ENCODE measurements at regions not wholly inside any gene's neighbourhood (a gene's known extent, or its start where the extent isn't known, plus 50 kb on each side); places are given as distances from the start of the nearest gene placed in this dataset.

- TF ChIP-seq HOXB13 (CRISPR knock-in tag; IDR thresholded peaks at IDR 0.05; ENCODE audit: low read depth) (no peak), ZNF302 (CRISPR knock-in tag; IDR thresholded peaks at IDR 0.05) (no peak)
- TF ChIP-seq, protein P1, sequence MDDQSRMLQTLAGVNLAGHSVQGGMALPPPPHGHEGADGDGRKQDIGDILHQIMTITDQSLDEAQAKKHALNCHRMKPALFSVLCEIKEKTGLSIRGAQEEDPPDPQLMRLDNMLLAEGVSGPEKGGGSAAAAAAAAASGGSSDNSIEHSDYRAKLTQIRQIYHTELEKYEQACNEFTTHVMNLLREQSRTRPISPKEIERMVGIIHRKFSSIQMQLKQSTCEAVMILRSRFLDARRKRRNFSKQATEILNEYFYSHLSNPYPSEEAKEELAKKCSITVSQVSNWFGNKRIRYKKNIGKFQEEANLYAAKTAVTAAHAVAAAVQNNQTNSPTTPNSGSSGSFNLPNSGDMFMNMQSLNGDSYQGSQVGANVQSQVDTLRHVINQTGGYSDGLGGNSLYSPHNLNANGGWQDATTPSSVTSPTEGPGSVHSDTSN (IDR thresholded peaks at IDR 0.05) = no peak
These were observed 83.0 kb downstream of the RSL24D1 start (continued) for GRCh38 chr15:55113736-55114135.

- no peaks in the 10 kb centered on the region for H3K4me1 ChIP-seq
- no peak for FAIRE-seq
- no peak overlapping the region for H3K4me2 ChIP-seq
- no peak overlapping the region for H3K27ac ChIP-seq
- ChIA-PET CTCF (interaction anchor here (1.3 to 1.5 kb wide), 2 partner anchors 8 to 56 kb away, joined by 4 read pairs; no protein-coding TSS in a partner anchor), POLR2A (no interaction called here)
- TF ChIP-seq RAD21 (conservative IDR thresholded peaks at IDR 0.05 in 1 of 2, IDR thresholded peaks at IDR 0.05 in 1 of 2) = no peak
- no peak for TF ChIP-seq HEYL (CRISPR knock-in tag; IDR thresholded peaks at IDR 0.05)
- no peak for TF ChIP-seq NFE2L2 (conservative IDR thresholded peaks at IDR 0.05; ENCODE audit: low read length)
- no peak for TF ChIP-seq FOSL2 (IDR thresholded peaks at IDR 0.05)
- TF ChIP-seq FOSL2 (CRISPR knock-in tag; IDR thresholded peaks at IDR 0.05) = no peak
- no peak for TF ChIP-seq KDM5A (IDR thresholded peaks at IDR 0.05)
- no peak for TF ChIP-seq ATOH8 (CRISPR knock-in tag; IDR thresholded peaks at IDR 0.05; ENCODE audit: low read depth)
- no peak for TF ChIP-seq MAFK (IDR thresholded peaks at IDR 0.05; ENCODE audit: partially characterized antibody)
- TF ChIP-seq, protein P2, sequence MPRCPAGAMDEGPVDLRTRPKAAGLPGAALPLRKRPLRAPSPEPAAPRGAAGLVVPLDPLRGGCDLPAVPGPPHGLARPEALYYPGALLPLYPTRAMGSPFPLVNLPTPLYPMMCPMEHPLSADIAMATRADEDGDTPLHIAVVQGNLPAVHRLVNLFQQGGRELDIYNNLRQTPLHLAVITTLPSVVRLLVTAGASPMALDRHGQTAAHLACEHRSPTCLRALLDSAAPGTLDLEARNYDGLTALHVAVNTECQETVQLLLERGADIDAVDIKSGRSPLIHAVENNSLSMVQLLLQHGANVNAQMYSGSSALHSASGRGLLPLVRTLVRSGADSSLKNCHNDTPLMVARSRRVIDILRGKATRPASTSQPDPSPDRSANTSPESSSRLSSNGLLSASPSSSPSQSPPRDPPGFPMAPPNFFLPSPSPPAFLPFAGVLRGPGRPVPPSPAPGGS (IDR thresholded peaks at IDR 0.05) = no peak
- TF ChIP-seq FOXS1 (CRISPR knock-in tag; IDR thresholded peaks at IDR 0.05) = no peak
- TF ChIP-seq PHF8 (IDR thresholded peaks at IDR 0.05; ENCODE audit: borderline replicate concordance, low read depth) = no peak
- TF ChIP-seq NR3C1 (IDR thresholded peaks at IDR 0.05) = no peak
- no peak for TF ChIP-seq ZSCAN20 (CRISPR knock-in tag; IDR thresholded peaks at IDR 0.05)
- TF ChIP-seq TFCP2L1 (CRISPR knock-in tag; IDR thresholded peaks at IDR 0.05) = no peak
- no peak for TF ChIP-seq FOSB (CRISPR knock-in tag; IDR thresholded peaks at IDR 0.05)
- TF ChIP-seq ZNF302 (CRISPR knock-in tag; IDR thresholded peaks at IDR 0.05) = no peak
- TF ChIP-seq, protein P3, sequence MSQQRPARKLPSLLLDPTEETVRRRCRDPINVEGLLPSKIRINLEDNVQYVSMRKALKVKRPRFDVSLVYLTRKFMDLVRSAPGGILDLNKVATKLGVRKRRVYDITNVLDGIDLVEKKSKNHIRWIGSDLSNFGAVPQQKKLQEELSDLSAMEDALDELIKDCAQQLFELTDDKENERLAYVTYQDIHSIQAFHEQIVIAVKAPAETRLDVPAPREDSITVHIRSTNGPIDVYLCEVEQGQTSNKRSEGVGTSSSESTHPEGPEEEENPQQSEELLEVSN (IDR thresholded peaks at IDR 0.05; ENCODE audit: borderline replicate concordance, low read depth) = no peak
- no peak for TF ChIP-seq HOXB5 (CRISPR knock-in tag; IDR thresholded peaks at IDR 0.05)
- TF ChIP-seq HDAC2 (IDR thresholded peaks at IDR 0.05) = no peak
- TF ChIP-seq RARB (CRISPR knock-in tag; IDR thresholded peaks at IDR 0.05) = no peak
- DNase-seq (ENCODE audit: low read depth in 1 of 2, low spot score in 1 of 2) = no peak
- H3K4me3 ChIP-seq = no peak overlapping the region
- ATAC-seq = no peak
- 41% methylated on average over 1 of the region's 1 CpG for WGBS (ENCODE audit: missing lambda C conversion rate)
- H3K9me3 ChIP-seq = no peaks in the 10 kb centered on the region
These were observed 84.0 kb downstream of the RSL24D1 start for GRCh38 chr15:55112706-55113105.

GRCh38 chr15:55110446-55110845 is 86.3 kb downstream of the RSL24D1 start:
- POLR2A ChIA-PET = no interaction called here
- Histone ChIP-seq H3K27ac (no peak overlapping the region), H3K4me2 (no peak overlapping the region), H3K4me1 (no peaks in the 10 kb centered on the region), H3K4me3 (no peak overlapping the region), H3K9me3 (no peaks in the 10 kb centered on the region)
- no peak for DNase-seq (ENCODE audit: low read depth in 1 of 2, low spot score in 1 of 2)
- CTCF ChIA-PET = interaction anchor here (2.1 kb wide), 1 partner anchor 8 kb away, joined by 8 read pairs; no protein-coding TSS in a partner anchor
- peak; percentile 44 to 59; a peak in 2 of 6 replicates for ATAC-seq
- WGBS (ENCODE audit: missing lambda C conversion rate) = 28% methylated on average over 3 of the region's 3 CpGs
- TF ChIP-seq ZNF302 (CRISPR knock-in tag; IDR thresholded peaks at IDR 0.05) (no peak), HDAC2 (IDR thresholded peaks at IDR 0.05) (no peak), ZFP36 (IDR thresholded peaks at IDR 0.05; ENCODE audit: borderline replicate concordance, partially characterized antibody) (no peak), JUNB (IDR thresholded peaks at IDR 0.05) (no peak), KDM5A (IDR thresholded peaks at IDR 0.05) (no peak), MAFK (IDR thresholded peaks at IDR 0.05; ENCODE audit: partially characterized antibody) (no peak), NR3C1 (IDR thresholded peaks at IDR 0.05) (no peak), TP53 (CRISPR knock-in tag; IDR thresholded peaks at IDR 0.05) (no peak), HOXB13 (CRISPR knock-in tag; IDR thresholded peaks at IDR 0.05; ENCODE audit: low read depth) (no peak), MAZ (IDR thresholded peaks at IDR 0.05; ENCODE audit: borderline replicate concordance, low read depth, low read length) (no peak), PHF8 (IDR thresholded peaks at IDR 0.05; ENCODE audit: borderline replicate concordance, low read depth) (no peak), ZC3H11A (IDR thresholded peaks at IDR 0.05) (no peak), FOSL2 (IDR thresholded peaks at IDR 0.05) (no peak), FOSL2 (CRISPR knock-in tag; IDR thresholded peaks at IDR 0.05) (no peak), MAX (IDR thresholded peaks at IDR 0.05) (no peak), NPAS2 (CRISPR knock-in tag; IDR thresholded peaks at IDR 0.05; ENCODE audit: borderline replicate concordance) (no peak), POLR2A (IDR thresholded peaks at IDR 0.05; ENCODE audit: low read length) (no peak)
- TF ChIP-seq, protein P4, sequence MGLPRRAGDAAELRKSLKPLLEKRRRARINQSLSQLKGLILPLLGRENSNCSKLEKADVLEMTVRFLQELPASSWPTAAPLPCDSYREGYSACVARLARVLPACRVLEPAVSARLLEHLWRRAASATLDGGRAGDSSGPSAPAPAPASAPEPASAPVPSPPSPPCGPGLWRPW (IDR thresholded peaks at IDR 0.05) = no peak
- peak; percentile 23 for FAIRE-seq

Data from A549 (cell line).